Osteocyte (in vitro differentiated cells): ENCODE measurements at regions not wholly inside any gene's neighbourhood (a gene's known extent, or its start where the extent isn't known, plus 50 kb on each side); places are given as distances from the start of the nearest gene placed in this dataset.

ENCODE experiments used
- DNase-seq: peaks from one replicate; pipeline ENCODE4 v3.0.0; 2021; ENCODE audit warnings: mixed read lengths; ENCODE audit not compliant: unreplicated experiment; ENCODE audit errors: extremely low spot score
- H3K27ac Mint-ChIP-seq: one replicate; pipeline ENCODE4 v1.8.0; 2021; ENCODE audit warnings: mild to moderate bottlenecking, mixed read lengths; ENCODE audit not compliant: unreplicated experiment
- H3K27me3 Mint-ChIP-seq: one replicate; pipeline ENCODE4 v1.8.0; 2021; ENCODE audit warnings: mixed read lengths; ENCODE audit not compliant: unreplicated experiment
- H3K36me3 Mint-ChIP-seq: one replicate; pipeline ENCODE4 v1.8.0; 2021; ENCODE audit warnings: mixed read lengths; ENCODE audit not compliant: unreplicated experiment
- H3K4me1 Mint-ChIP-seq: one replicate; pipeline ENCODE4 v1.8.0; 2021; ENCODE audit warnings: mixed read lengths; ENCODE audit not compliant: unreplicated experiment
- H3K4me3 Mint-ChIP-seq: one replicate; pipeline ENCODE4 v1.8.0; 2021; ENCODE audit warnings: mild to moderate bottlenecking, moderate library complexity, mixed read lengths; ENCODE audit not compliant: unreplicated experiment
- H3K9me3 Mint-ChIP-seq: one replicate; pipeline ENCODE4 v1.8.0; 2021; ENCODE audit warnings: mixed read lengths; ENCODE audit not compliant: unreplicated experiment
- TF ChIP-seq, protein P1 (sequence below): fragments of 200-600 bp; sonication (generic); IDR thresholded peaks from 2 replicates; pipeline ENCODE4 v1.5.0; 2021; ENCODE audit warnings: antibody characterized with exemption, mild to moderate bottlenecking, moderate library complexity

- Mint-ChIP-seq H3K4me3 (no peak overlapping the region), H3K9me3 (no peaks in the 10 kb centered on the region), H3K36me3 (no peaks in the 10 kb centered on the region), H3K27me3 (no peaks in the 10 kb centered on the region), H3K27ac (no peak overlapping the region), H3K4me1 (peaks cover 2% of the 10 kb centered on the region)
- DNase-seq = no peak
- TF ChIP-seq, protein P1, sequence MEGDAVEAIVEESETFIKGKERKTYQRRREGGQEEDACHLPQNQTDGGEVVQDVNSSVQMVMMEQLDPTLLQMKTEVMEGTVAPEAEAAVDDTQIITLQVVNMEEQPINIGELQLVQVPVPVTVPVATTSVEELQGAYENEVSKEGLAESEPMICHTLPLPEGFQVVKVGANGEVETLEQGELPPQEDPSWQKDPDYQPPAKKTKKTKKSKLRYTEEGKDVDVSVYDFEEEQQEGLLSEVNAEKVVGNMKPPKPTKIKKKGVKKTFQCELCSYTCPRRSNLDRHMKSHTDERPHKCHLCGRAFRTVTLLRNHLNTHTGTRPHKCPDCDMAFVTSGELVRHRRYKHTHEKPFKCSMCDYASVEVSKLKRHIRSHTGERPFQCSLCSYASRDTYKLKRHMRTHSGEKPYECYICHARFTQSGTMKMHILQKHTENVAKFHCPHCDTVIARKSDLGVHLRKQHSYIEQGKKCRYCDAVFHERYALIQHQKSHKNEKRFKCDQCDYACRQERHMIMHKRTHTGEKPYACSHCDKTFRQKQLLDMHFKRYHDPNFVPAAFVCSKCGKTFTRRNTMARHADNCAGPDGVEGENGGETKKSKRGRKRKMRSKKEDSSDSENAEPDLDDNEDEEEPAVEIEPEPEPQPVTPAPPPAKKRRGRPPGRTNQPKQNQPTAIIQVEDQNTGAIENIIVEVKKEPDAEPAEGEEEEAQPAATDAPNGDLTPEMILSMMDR = no peak
These were observed 62.9 kb upstream of the OPN4 start for GRCh38 chr10:86591436-86591835.

DNA sequence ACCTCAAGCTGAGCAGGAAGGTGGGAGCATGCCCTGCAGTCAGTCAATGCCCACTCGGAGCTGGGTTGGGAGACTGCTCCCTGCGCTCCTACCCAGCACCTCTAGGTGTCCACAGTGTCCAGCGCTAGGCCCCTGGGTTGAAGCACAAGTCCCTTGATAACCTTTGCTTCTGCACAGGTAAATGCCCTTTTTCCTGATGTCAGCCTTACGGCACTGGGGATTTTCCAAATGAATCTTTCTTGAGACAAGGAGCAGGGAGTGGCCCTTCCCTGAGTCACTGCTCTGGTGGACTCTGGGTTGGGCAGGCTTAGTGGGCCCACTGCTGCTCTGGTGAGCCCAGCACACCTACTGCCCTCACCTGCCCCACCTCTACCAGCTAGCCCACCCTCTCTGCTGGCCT, 61.9 kb upstream of the OPN4 start:
- DNase-seq = no peak
- Mint-ChIP-seq H3K27ac (no peak overlapping the region), H3K9me3 (no peaks in the 10 kb centered on the region), H3K4me1 (peaks cover 2% of the 10 kb centered on the region), H3K36me3 (no peaks in the 10 kb centered on the region), H3K4me3 (no peak overlapping the region), H3K27me3 (no peaks in the 10 kb centered on the region)
- TF ChIP-seq, protein P1 = peak; percentile 11

- Mint-ChIP-seq H3K36me3 (no peaks in the 10 kb centered on the region), H3K9me3 (no peaks in the 10 kb centered on the region), H3K27me3 (no peaks in the 10 kb centered on the region), H3K4me1 (peaks cover 3% of the 10 kb centered on the region), H3K4me3 (no peak overlapping the region), H3K27ac (no peak overlapping the region)
- DNase-seq = no peak
- TF ChIP-seq, protein P1 = no peak
These were observed 59.8 kb upstream of the OPN4 start for GRCh38 chr10:86594535-86594934.

GRCh38 chr10:86595496-86595895, 58.9 kb upstream of the OPN4 start:
- H3K36me3 Mint-ChIP-seq = no peaks in the 10 kb centered on the region
- no peak overlapping the region for H3K27ac Mint-ChIP-seq
- TF ChIP-seq, protein P1 = no peak
- no peak for DNase-seq
- H3K27me3 Mint-ChIP-seq = no peaks in the 10 kb centered on the region
- H3K4me3 Mint-ChIP-seq = no peak overlapping the region
- H3K4me1 Mint-ChIP-seq = peaks cover 11% of the 10 kb centered on the region
- no peaks in the 10 kb centered on the region for H3K9me3 Mint-ChIP-seq

DNA sequence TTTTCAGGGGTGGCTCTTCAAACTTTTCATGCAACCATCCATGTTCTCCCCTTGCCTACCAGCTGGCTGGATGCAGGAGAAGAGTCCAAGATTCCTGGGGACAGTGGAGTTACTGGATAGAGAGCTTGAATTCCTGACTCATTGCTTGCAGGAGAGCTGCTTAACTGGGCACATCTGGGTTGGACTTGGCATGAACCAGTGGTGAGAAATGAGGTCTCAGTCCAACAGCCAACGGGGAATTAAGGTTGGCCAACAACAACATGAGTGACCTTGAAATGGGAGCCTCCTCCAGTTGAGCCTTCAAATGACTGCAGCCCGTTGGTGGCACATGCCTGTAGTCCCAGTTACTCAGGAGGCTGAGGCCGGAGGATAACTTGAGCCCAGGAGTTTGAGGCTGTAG, 58.1 kb upstream of the OPN4 start:
- no peak overlapping the region for H3K4me3 Mint-ChIP-seq
- no peaks in the 10 kb centered on the region for H3K27me3 Mint-ChIP-seq
- H3K4me1 Mint-ChIP-seq = peaks cover 11% of the 10 kb centered on the region
- H3K27ac Mint-ChIP-seq = no peak overlapping the region
- TF ChIP-seq, protein P1 = no peak
- no peak for DNase-seq
- H3K36me3 Mint-ChIP-seq = no peaks in the 10 kb centered on the region
- no peaks in the 10 kb centered on the region for H3K9me3 Mint-ChIP-seq
